ENCODE measurements at regions not wholly inside any gene's neighbourhood (a gene's known extent, or its start where the extent isn't known, plus 50 kb on each side); places are given as distances from the start of the nearest gene placed in this dataset.

DNA sequence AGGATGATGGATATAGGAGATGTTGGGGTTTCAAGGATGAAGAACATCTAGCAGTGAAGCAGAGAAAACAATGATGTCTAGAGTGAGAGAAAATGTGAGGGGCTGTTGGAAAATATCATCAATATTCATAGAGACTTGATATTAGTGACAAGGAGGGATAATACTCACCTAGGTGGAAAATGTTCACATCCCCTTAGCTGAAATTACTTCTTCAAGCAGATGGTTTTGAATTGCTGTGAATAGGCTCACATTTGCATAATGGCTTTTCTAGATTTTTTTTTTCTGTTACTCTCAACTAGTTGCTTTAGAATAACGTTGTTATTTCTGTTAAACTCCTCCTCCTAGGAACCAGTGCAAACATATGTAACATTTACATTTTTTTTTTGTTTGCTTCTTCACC lies 61.6 kb upstream of the MAP1B start:
- Histone ChIP-seq H3K79me2 (ENCODE audit: control insufficient read depth, low read length) (no peaks in the 10 kb centered on the region), H3K9me2 (replicated peaks; ENCODE audit: control insufficient read depth, low read length) (no peaks in the 10 kb centered on the region), H3K36me3 (ENCODE audit: control insufficient read depth, low read length) (no peaks in the 10 kb centered on the region), H3K4me1 (ENCODE audit: control insufficient read depth, low read length) (no peaks in the 10 kb centered on the region), H3K4me2 (ENCODE audit: low read length) (no peak overlapping the region), H3K9me3 (ENCODE audit: control insufficient read depth, insufficient read depth, low read length) (no peaks in the 10 kb centered on the region), H3K4me3 (ENCODE audit: low read length) (no peak overlapping the region), H3K27ac (ENCODE audit: low read depth, low read length) (no peak overlapping the region), H3K27me3 (ENCODE audit: control insufficient read depth, low read length) (no peaks in the 10 kb centered on the region), H4K20me1 (ENCODE audit: control insufficient read depth, insufficient read depth, low read depth, low read length) (no peaks in the 10 kb centered on the region), H3F3A (ENCODE audit: control insufficient read depth, insufficient read depth) (no peaks in the 10 kb centered on the region)
- TF ChIP-seq, protein P1, sequence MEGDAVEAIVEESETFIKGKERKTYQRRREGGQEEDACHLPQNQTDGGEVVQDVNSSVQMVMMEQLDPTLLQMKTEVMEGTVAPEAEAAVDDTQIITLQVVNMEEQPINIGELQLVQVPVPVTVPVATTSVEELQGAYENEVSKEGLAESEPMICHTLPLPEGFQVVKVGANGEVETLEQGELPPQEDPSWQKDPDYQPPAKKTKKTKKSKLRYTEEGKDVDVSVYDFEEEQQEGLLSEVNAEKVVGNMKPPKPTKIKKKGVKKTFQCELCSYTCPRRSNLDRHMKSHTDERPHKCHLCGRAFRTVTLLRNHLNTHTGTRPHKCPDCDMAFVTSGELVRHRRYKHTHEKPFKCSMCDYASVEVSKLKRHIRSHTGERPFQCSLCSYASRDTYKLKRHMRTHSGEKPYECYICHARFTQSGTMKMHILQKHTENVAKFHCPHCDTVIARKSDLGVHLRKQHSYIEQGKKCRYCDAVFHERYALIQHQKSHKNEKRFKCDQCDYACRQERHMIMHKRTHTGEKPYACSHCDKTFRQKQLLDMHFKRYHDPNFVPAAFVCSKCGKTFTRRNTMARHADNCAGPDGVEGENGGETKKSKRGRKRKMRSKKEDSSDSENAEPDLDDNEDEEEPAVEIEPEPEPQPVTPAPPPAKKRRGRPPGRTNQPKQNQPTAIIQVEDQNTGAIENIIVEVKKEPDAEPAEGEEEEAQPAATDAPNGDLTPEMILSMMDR (IDR thresholded peaks at IDR 0.05; ENCODE audit: low read depth, low read length, poor library complexity, severe bottlenecking): no peak

DNA sequence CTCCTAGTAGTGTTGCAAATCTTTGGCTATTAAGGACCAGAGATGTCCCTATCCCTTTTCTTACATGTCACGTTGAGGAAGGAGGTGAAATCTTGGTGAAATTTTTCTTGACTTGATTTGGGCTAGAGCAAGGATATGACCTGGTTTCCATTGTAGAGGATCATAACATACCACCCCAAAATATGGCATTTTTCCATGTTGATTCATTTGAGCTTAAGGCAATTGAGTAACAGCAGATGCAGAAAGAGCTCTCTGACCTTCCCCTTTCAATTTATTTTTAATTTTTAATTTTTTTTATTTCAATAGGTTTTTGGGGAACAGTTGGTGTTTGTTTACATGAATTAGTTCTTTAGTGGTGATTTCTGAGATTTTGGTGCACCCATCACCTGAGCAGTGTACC lies 61.2 kb upstream of the MAP1B start:
- Histone ChIP-seq H3K9me2 (replicated peaks; ENCODE audit: control insufficient read depth, low read length) (no peaks in the 10 kb centered on the region), H4K20me1 (ENCODE audit: control insufficient read depth, insufficient read depth, low read depth, low read length) (no peaks in the 10 kb centered on the region), H3K4me3 (ENCODE audit: low read length) (no peak overlapping the region), H3K4me1 (ENCODE audit: control insufficient read depth, low read length) (no peaks in the 10 kb centered on the region), H3K27ac (ENCODE audit: low read depth, low read length) (no peak overlapping the region), H3K4me2 (ENCODE audit: low read length) (no peak overlapping the region), H3F3A (ENCODE audit: control insufficient read depth, insufficient read depth) (no peaks in the 10 kb centered on the region), H3K36me3 (ENCODE audit: control insufficient read depth, low read length) (no peaks in the 10 kb centered on the region), H3K79me2 (ENCODE audit: control insufficient read depth, low read length) (no peaks in the 10 kb centered on the region), H3K27me3 (ENCODE audit: control insufficient read depth, low read length) (no peaks in the 10 kb centered on the region), H3K9me3 (ENCODE audit: control insufficient read depth, insufficient read depth, low read length) (no peaks in the 10 kb centered on the region)
- TF ChIP-seq, protein P1 (IDR thresholded peaks at IDR 0.05; ENCODE audit: low read depth, low read length, poor library complexity, severe bottlenecking): no peak
- TF ChIP-seq EZH2phosphoT487 (IDR thresholded peaks at IDR 0.05; ENCODE audit: borderline replicate concordance, low read length): no peak

DNA sequence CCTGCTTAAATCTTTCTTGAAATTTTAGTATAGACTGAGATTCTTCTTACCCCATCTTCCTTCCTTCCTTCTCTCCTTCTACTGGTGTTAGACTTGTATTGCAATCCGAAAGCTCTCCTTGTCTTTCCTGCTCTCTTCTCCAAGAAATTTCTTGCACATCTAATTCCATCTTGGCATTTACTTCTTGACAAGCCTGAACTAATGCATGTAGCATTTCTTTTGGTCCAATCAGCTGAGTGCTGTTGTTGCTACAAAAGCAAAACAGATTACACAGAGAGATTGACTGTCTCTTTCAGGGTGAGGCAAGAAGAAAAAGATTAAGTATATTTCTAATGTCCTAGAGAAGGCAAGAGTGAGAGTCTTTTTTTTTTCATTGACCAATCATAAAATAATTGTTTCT lies 51.6 kb upstream of the MAP1B start:
- H3K9me2 ChIP-seq (replicated peaks; ENCODE audit: control insufficient read depth, low read length): no peaks in the 10 kb centered on the region
- no peaks in the 10 kb centered on the region for H3K36me3 ChIP-seq (ENCODE audit: control insufficient read depth, low read length)
- no peaks in the 10 kb centered on the region for H4K20me1 ChIP-seq (ENCODE audit: control insufficient read depth, insufficient read depth, low read depth, low read length)
- TF ChIP-seq, protein P1 (IDR thresholded peaks at IDR 0.05; ENCODE audit: low read depth, low read length, poor library complexity, severe bottlenecking): no peak
- no peak for TF ChIP-seq EZH2phosphoT487 (IDR thresholded peaks at IDR 0.05; ENCODE audit: borderline replicate concordance, low read length)
- 0 out of 2 replicates have a peak, but pooled peaks cover 4% of the 10 kb centered on the region for H3K27me3 ChIP-seq (ENCODE audit: control insufficient read depth, low read length)
- H3K27ac ChIP-seq (ENCODE audit: low read depth, low read length): no peak overlapping the region
- H3K4me2 ChIP-seq (ENCODE audit: low read length): no peak overlapping the region
- no peaks in the 10 kb centered on the region for H3F3A ChIP-seq (ENCODE audit: control insufficient read depth, insufficient read depth)
- no peaks in the 10 kb centered on the region for H3K9me3 ChIP-seq (ENCODE audit: control insufficient read depth, insufficient read depth, low read length)
- H3K79me2 ChIP-seq (ENCODE audit: control insufficient read depth, low read length): no peaks in the 10 kb centered on the region
- H3K4me3 ChIP-seq (ENCODE audit: low read length): no peak overlapping the region
- no peaks in the 10 kb centered on the region for H3K4me1 ChIP-seq (ENCODE audit: control insufficient read depth, low read length)

Data from DOHH2 (cell line).